SU-DHL-6 (cell line): ENCODE measurements at regions not wholly inside any gene's neighbourhood (a gene's known extent, or its start where the extent isn't known, plus 50 kb on each side); places are given as distances from the start of the nearest gene placed in this dataset.

Experiments used
- H2AFZ ChIP-seq: fragments of 200-600 bp; sonication (generic); 2 replicates; pipeline ENCODE4 v1.6.1; 2014; ENCODE audit warnings: low read depth, mild to moderate bottlenecking, moderate library complexity, mixed read lengths, antibody characterized with exemption, low read length; ENCODE audit not compliant: severe bottlenecking
- H3F3A ChIP-seq: fragments of 200-600 bp; shearing (Covaris generic); 2 replicates; pipeline ENCODE4 v1.6.0; 2016; ENCODE audit warnings: antibody characterized with exemption, mild to moderate bottlenecking; ENCODE audit not compliant: insufficient read depth
- H3K27ac ChIP-seq: fragments of 200-600 bp; sonication (generic); 2 replicates; pipeline ENCODE4 v1.5.1; 2016; ENCODE audit warnings: low read depth, mild to moderate bottlenecking, low read length, moderate library complexity, mixed read lengths
- H3K27me3 ChIP-seq: fragments of 200-600 bp; sonication (generic), shearing (Covaris generic); 2 replicates; pipeline ENCODE4 v1.6.0; 2014; ENCODE audit warnings: mild to moderate bottlenecking, low read length
- H3K36me3 ChIP-seq: fragments of 200-600 bp; sonication (generic); 2 replicates; pipeline ENCODE4 v1.6.1; 2014; ENCODE audit warnings: mild to moderate bottlenecking, low read length, mixed read lengths
- H3K4me2 ChIP-seq: fragments of 300-600, 200-600 bp; shearing (Covaris generic), sonication (generic); 2 replicates; pipeline ENCODE4 v1.6.0; 2014; ENCODE audit warnings: low read length, low read depth, mild to moderate bottlenecking; ENCODE audit not compliant: poor library complexity, severe bottlenecking
- H3K4me3 ChIP-seq: fragments of 200-600 bp; sonication (generic); 2 replicates; pipeline ENCODE4 v1.5.1; 2014; ENCODE audit warnings: antibody characterized with exemption, low read length, mild to moderate bottlenecking, mixed read lengths; ENCODE audit not compliant: insufficient read depth, poor library complexity, severe bottlenecking
- H3K79me2 ChIP-seq: fragments of 200-600 bp; sonication (generic); 2 replicates; pipeline ENCODE4 v1.6.1; 2014; ENCODE audit warnings: mild to moderate bottlenecking, low read length, moderate library complexity; ENCODE audit not compliant: insufficient read depth
- H3K9ac ChIP-seq: fragments of 200-600 bp; sonication (generic); 2 replicates; pipeline ENCODE4 v1.7.0; 2014; ENCODE audit warnings: mild to moderate bottlenecking, low read length
- H3K9me2 ChIP-seq: fragments of 200-600 bp; sonication (generic); replicated peaks from 2 replicates; pipeline ENCODE4 v1.6.1; 2014; ENCODE audit warnings: low read length; ENCODE audit not compliant: insufficient read depth
- H3K9me3 ChIP-seq: fragments of 200-600 bp; sonication (generic); 2 replicates; pipeline ENCODE4 v1.6.1; 2014; ENCODE audit warnings: low read length, mixed read lengths; ENCODE audit not compliant: insufficient read depth
- H4K20me1 ChIP-seq: fragments of 200-600 bp; sonication (generic); 2 replicates; pipeline ENCODE4 v1.6.1; 2014; ENCODE audit warnings: low read depth, mild to moderate bottlenecking, antibody characterized with exemption, low read length, moderate library complexity, mixed read lengths
- CTCF ChIP-seq: fragments of 200-600 bp; sonication (generic); IDR thresholded peaks from one replicate; pipeline ENCODE4 v1.5.1; 2017; ENCODE audit warnings: antibody characterized with exemption, mild to moderate bottlenecking, low read length, moderate library complexity; ENCODE audit not compliant: insufficient read depth, poor library complexity, severe bottlenecking
- EZH2phosphoT487 ChIP-seq: fragments of 200-600 bp; sonication (generic), shearing (Covaris generic); conservative IDR thresholded peaks from 2 replicates; pipeline ENCODE4 v1.6.1; 2018; ENCODE audit warnings: mild to moderate bottlenecking, antibody characterized with exemption, low read length, moderate library complexity, mixed read lengths

- Histone ChIP-seq H3K79me2 (no peaks in the 10 kb centered on the region), H4K20me1 (no peaks in the 10 kb centered on the region), H2AFZ (no peak overlapping the region), H3K27me3 (no peaks in the 10 kb centered on the region), H3K9me3 (no peaks in the 10 kb centered on the region), H3K36me3 (no peaks in the 10 kb centered on the region), H3K4me3 (no peak overlapping the region), H3K27ac (no peak overlapping the region), H3K9ac (no peak overlapping the region), H3K4me2 (no peak overlapping the region), H3K9me2 (no peaks in the 10 kb centered on the region), H3F3A (no peaks in the 10 kb centered on the region)
- TF ChIP-seq CTCF (no peak), EZH2phosphoT487 (no peak)
Measured at GRCh38 chr4:73348185-73348584, 55.9 kb upstream of the ALB start.

GRCh38 chr4:73347497-73347896, 56.6 kb upstream of the ALB start:
- H3F3A ChIP-seq = no peaks in the 10 kb centered on the region
- no peak overlapping the region for H3K4me2 ChIP-seq
- H3K36me3 ChIP-seq = no peaks in the 10 kb centered on the region
- no peak overlapping the region for H3K4me3 ChIP-seq
- no peaks in the 10 kb centered on the region for H3K79me2 ChIP-seq
- H3K9me3 ChIP-seq = no peaks in the 10 kb centered on the region
- no peaks in the 10 kb centered on the region for H4K20me1 ChIP-seq
- no peak overlapping the region for H2AFZ ChIP-seq
- H3K27me3 ChIP-seq = no peaks in the 10 kb centered on the region
- no peaks in the 10 kb centered on the region for H3K9me2 ChIP-seq
- H3K9ac ChIP-seq = no peak overlapping the region
- TF ChIP-seq CTCF (no peak), EZH2phosphoT487 (no peak)
- H3K27ac ChIP-seq = no peak overlapping the region

- Histone ChIP-seq H3K79me2 (no peaks in the 10 kb centered on the region), H3K27ac (no peak overlapping the region), H3F3A (no peaks in the 10 kb centered on the region), H2AFZ (no peak overlapping the region), H4K20me1 (no peaks in the 10 kb centered on the region), H3K27me3 (no peaks in the 10 kb centered on the region), H3K9ac (no peak overlapping the region), H3K9me2 (no peaks in the 10 kb centered on the region), H3K4me3 (no peak overlapping the region), H3K4me2 (no peak overlapping the region), H3K36me3 (no peaks in the 10 kb centered on the region), H3K9me3 (no peaks in the 10 kb centered on the region)
- TF ChIP-seq EZH2phosphoT487 (no peak), CTCF (no peak)
Measured at GRCh38 chr4:73345399-73345975, 58.6 kb upstream of the ALB start.

GRCh38 chr4:73344106-73344505, 60.0 kb upstream of the ALB start:
- H3K27ac ChIP-seq = no peak overlapping the region
- H3K4me3 ChIP-seq = no peak overlapping the region
- H3K27me3 ChIP-seq = no peaks in the 10 kb centered on the region
- H3F3A ChIP-seq = no peaks in the 10 kb centered on the region
- H3K9me2 ChIP-seq = no peaks in the 10 kb centered on the region
- H3K4me2 ChIP-seq = no peak overlapping the region
- H2AFZ ChIP-seq = no peak overlapping the region
- H4K20me1 ChIP-seq = no peaks in the 10 kb centered on the region
- no peaks in the 10 kb centered on the region for H3K36me3 ChIP-seq
- TF ChIP-seq CTCF (no peak), EZH2phosphoT487 (no peak)
- H3K9me3 ChIP-seq = no peaks in the 10 kb centered on the region
- H3K9ac ChIP-seq = no peak overlapping the region
- no peaks in the 10 kb centered on the region for H3K79me2 ChIP-seq
